ENCODE measurements at regions not wholly inside any gene's neighbourhood (a gene's known extent, or its start where the extent isn't known, plus 50 kb on each side); places are given as distances from the start of the nearest gene placed in this dataset.

GRCh38 chr5:154580422-154580821 is 102.4 kb upstream of the HAND1 start:
- no peak overlapping the region for H3K4me3 ChIP-seq (ENCODE audit: low read length in 3 of 3)
- no peak for DNase-seq
- no peaks in the 10 kb centered on the region for H3K27me3 ChIP-seq (ENCODE audit: control insufficient read depth, insufficient read depth, low read length)
- H3K9ac ChIP-seq (ENCODE audit: low read length in 3 of 3): no peak overlapping the region
- TF ChIP-seq, protein P1, sequence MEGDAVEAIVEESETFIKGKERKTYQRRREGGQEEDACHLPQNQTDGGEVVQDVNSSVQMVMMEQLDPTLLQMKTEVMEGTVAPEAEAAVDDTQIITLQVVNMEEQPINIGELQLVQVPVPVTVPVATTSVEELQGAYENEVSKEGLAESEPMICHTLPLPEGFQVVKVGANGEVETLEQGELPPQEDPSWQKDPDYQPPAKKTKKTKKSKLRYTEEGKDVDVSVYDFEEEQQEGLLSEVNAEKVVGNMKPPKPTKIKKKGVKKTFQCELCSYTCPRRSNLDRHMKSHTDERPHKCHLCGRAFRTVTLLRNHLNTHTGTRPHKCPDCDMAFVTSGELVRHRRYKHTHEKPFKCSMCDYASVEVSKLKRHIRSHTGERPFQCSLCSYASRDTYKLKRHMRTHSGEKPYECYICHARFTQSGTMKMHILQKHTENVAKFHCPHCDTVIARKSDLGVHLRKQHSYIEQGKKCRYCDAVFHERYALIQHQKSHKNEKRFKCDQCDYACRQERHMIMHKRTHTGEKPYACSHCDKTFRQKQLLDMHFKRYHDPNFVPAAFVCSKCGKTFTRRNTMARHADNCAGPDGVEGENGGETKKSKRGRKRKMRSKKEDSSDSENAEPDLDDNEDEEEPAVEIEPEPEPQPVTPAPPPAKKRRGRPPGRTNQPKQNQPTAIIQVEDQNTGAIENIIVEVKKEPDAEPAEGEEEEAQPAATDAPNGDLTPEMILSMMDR (IDR thresholded peaks at IDR 0.05; ENCODE audit: borderline replicate concordance, extremely low read depth, insufficient read depth): no peak
- no peaks in the 10 kb centered on the region for H3K36me3 ChIP-seq (ENCODE audit: control insufficient read depth in 2 of 3, insufficient read depth in 3 of 3, low read length in 3 of 3)
- intact Hi-C loops (cut with DNase I): no loop called here
- FAIRE-seq: no peak
- no peak overlapping the region for H3K27ac ChIP-seq (ENCODE audit: low read depth in 2 of 2, low read length in 2 of 2)
- H3K9me3 ChIP-seq (ENCODE audit: control insufficient read depth in 2 of 3, insufficient read depth in 1 of 3, low read length in 3 of 3): no peaks in the 10 kb centered on the region
- no peaks in the 10 kb centered on the region for H3K4me1 ChIP-seq (ENCODE audit: control insufficient read depth in 2 of 3, insufficient read depth in 2 of 3, low read depth in 1 of 3, low read length in 3 of 3)

DNA sequence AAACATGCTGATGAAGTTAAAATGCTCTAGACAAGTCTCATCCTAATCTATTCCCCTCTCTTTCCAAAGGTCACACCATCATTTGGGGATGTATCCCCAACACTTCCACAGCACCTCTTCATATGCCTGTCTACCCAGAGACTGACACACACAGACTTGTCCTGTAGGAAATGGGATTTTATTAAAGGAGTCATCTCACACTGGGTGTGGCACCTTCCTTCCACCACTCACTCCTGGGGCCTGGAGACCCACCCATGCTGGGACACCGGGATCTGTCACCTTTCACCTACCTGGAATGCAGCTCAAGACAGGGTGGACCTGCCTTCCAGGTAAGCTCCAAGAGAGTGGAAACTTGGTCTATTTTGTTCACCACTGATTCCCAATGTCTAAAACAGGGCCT is 99.4 kb upstream of the HAND1 start:
- H3K9ac ChIP-seq (ENCODE audit: low read length in 3 of 3): no peak overlapping the region
- H3K4me1 ChIP-seq (ENCODE audit: control insufficient read depth in 2 of 3, insufficient read depth in 2 of 3, low read depth in 1 of 3, low read length in 3 of 3): no peaks in the 10 kb centered on the region
- intact Hi-C loops (cut with DNase I): no loop called here
- H3K27ac ChIP-seq (ENCODE audit: low read depth in 2 of 2, low read length in 2 of 2): no peak overlapping the region
- no peaks in the 10 kb centered on the region for H3K27me3 ChIP-seq (ENCODE audit: control insufficient read depth, insufficient read depth, low read length)
- H3K4me3 ChIP-seq (ENCODE audit: low read length in 3 of 3): no peak overlapping the region
- TF ChIP-seq, protein P1 (IDR thresholded peaks at IDR 0.05; ENCODE audit: borderline replicate concordance, extremely low read depth, insufficient read depth): no peak
- FAIRE-seq (no peak), DNase-seq (no peak)
- H3K36me3 ChIP-seq (ENCODE audit: control insufficient read depth in 2 of 3, insufficient read depth in 3 of 3, low read length in 3 of 3): no peaks in the 10 kb centered on the region
- H3K9me3 ChIP-seq (ENCODE audit: control insufficient read depth in 2 of 3, insufficient read depth in 1 of 3, low read length in 3 of 3): no peaks in the 10 kb centered on the region

- Histone ChIP-seq H3K27ac (ENCODE audit: low read depth in 2 of 2, low read length in 2 of 2) (no peak overlapping the region), H3K36me3 (ENCODE audit: control insufficient read depth in 2 of 3, insufficient read depth in 3 of 3, low read length in 3 of 3) (no peaks in the 10 kb centered on the region), H3K9me3 (ENCODE audit: control insufficient read depth in 2 of 3, insufficient read depth in 1 of 3, low read length in 3 of 3) (no peaks in the 10 kb centered on the region), H3K4me1 (ENCODE audit: control insufficient read depth in 2 of 3, insufficient read depth in 2 of 3, low read depth in 1 of 3, low read length in 3 of 3) (no peaks in the 10 kb centered on the region), H3K4me3 (ENCODE audit: low read length in 3 of 3) (no peak overlapping the region), H3K9ac (ENCODE audit: low read length in 3 of 3) (no peak overlapping the region), H3K27me3 (ENCODE audit: control insufficient read depth, insufficient read depth, low read length) (no peaks in the 10 kb centered on the region)
- DNase-seq (no peak), FAIRE-seq (no peak)
- TF ChIP-seq, protein P1 (IDR thresholded peaks at IDR 0.05; ENCODE audit: borderline replicate concordance, extremely low read depth, insufficient read depth): no peak
- intact Hi-C loops (cut with DNase I): no loop called here
These were observed 98.4 kb upstream of the HAND1 start for GRCh38 chr5:154576429-154576806.
